Colonic mucosa (tissue), 4 donors: ENCODE measurements at regions not wholly inside any gene's neighbourhood (a gene's known extent, or its start where the extent isn't known, plus 50 kb on each side); places are given as distances from the start of the nearest gene placed in this dataset.

Source experiments
- DNase-seq: peaks from one replicate; pipeline ENCODE4 v3.0.0-alpha.2; 2020
- H3K27ac ChIP-seq: fragments of 200-600 bp; one replicate; pipeline ENCODE4 v1.8.0; 2021
- H3K27me3 ChIP-seq: fragments of 200-600 bp; one replicate; pipeline ENCODE4 v1.8.0; 2021
- H3K36me3 ChIP-seq: fragments of 200-600 bp; one replicate; pipeline ENCODE4 v1.8.0; 2021
- H3K4me1 ChIP-seq: fragments of 200-600 bp; one replicate; pipeline ENCODE4 v1.8.0; 2021; ENCODE audit warnings: mild to moderate bottlenecking
- H3K4me3 ChIP-seq: fragments of 200-600 bp; one replicate; pipeline ENCODE4 v1.8.0; 2021
- H3K9ac ChIP-seq, 2 donors: one replicate each; pipeline ENCODE4 v1.7.0; 2013; ENCODE audit warnings: control low read depth in 2 of 2, low read depth in 2 of 2, low read length in 2 of 2
- H3K9me3 ChIP-seq: fragments of 200-600 bp; one replicate; pipeline ENCODE4 v1.8.0; 2021
- intact Hi-C: fragments of 100-400 bp; cut with DNase I; formaldehyde crosslinking; loops from one replicate; pipeline ENCODE4 v1.14.1; 2022
- TF ChIP-seq, protein P1 (sequence below): fragments of 200-600 bp; IDR thresholded peaks from one replicate; pipeline ENCODE4 v1.8.0; 2022; ENCODE audit warnings: antibody characterized with exemption, mild to moderate bottlenecking
- donor health status: healthy.
- donor health status: DM: no; HTN: no; CAD: no.
- donor health status: DM: no; HTN: no; CAD: no.

GRCh38 chr16:86872833-86873232 lies 294.5 kb downstream of the FOXL1 start:
- Histone ChIP-seq H3K27ac (no peak overlapping the region), H3K9me3 (no peaks in the 10 kb centered on the region), H3K4me3 (no peak overlapping the region), H3K36me3 (no peaks in the 10 kb centered on the region), H3K27me3 (no peaks in the 10 kb centered on the region), H3K9ac (no peak overlapping the region), H3K4me1 (no peaks in the 10 kb centered on the region)
- intact Hi-C loops: loop anchor here (2.0 kb wide), 1 partner anchor 308 kb away; no protein-coding TSS in a partner anchor
- DNase-seq: no peak
- TF ChIP-seq, protein P1, sequence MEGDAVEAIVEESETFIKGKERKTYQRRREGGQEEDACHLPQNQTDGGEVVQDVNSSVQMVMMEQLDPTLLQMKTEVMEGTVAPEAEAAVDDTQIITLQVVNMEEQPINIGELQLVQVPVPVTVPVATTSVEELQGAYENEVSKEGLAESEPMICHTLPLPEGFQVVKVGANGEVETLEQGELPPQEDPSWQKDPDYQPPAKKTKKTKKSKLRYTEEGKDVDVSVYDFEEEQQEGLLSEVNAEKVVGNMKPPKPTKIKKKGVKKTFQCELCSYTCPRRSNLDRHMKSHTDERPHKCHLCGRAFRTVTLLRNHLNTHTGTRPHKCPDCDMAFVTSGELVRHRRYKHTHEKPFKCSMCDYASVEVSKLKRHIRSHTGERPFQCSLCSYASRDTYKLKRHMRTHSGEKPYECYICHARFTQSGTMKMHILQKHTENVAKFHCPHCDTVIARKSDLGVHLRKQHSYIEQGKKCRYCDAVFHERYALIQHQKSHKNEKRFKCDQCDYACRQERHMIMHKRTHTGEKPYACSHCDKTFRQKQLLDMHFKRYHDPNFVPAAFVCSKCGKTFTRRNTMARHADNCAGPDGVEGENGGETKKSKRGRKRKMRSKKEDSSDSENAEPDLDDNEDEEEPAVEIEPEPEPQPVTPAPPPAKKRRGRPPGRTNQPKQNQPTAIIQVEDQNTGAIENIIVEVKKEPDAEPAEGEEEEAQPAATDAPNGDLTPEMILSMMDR: no peak

GRCh38 chr16:86874141-86874540 lies 295.8 kb downstream of the FOXL1 start:
- no peaks in the 10 kb centered on the region for H3K9me3 ChIP-seq
- TF ChIP-seq, protein P1: peak; percentile 34
- DNase-seq: no peak
- H3K4me1 ChIP-seq: no peaks in the 10 kb centered on the region
- H3K36me3 ChIP-seq: no peaks in the 10 kb centered on the region
- H3K27ac ChIP-seq: no peak overlapping the region
- H3K4me3 ChIP-seq: no peak overlapping the region
- no peaks in the 10 kb centered on the region for H3K27me3 ChIP-seq
- intact Hi-C loops: no loop called here
- H3K9ac ChIP-seq: no peak overlapping the region

GRCh38 chr16:86876499-86876898 lies 298.1 kb downstream of the FOXL1 start:
- H3K4me1 ChIP-seq: no peaks in the 10 kb centered on the region
- H3K27ac ChIP-seq: no peak overlapping the region
- H3K9ac ChIP-seq: no peak overlapping the region
- H3K27me3 ChIP-seq: no peaks in the 10 kb centered on the region
- intact Hi-C loops: no loop called here
- no peak overlapping the region for H3K4me3 ChIP-seq
- TF ChIP-seq, protein P1: no peak
- no peak for DNase-seq
- H3K9me3 ChIP-seq: no peaks in the 10 kb centered on the region
- no peaks in the 10 kb centered on the region for H3K36me3 ChIP-seq

- H3K4me1 ChIP-seq: no peaks in the 10 kb centered on the region
- H3K27ac ChIP-seq: no peak overlapping the region
- no peak for DNase-seq
- H3K9me3 ChIP-seq: no peaks in the 10 kb centered on the region
- no peaks in the 10 kb centered on the region for H3K27me3 ChIP-seq
- intact Hi-C loops: no loop called here
- TF ChIP-seq, protein P1: no peak
- H3K36me3 ChIP-seq: no peaks in the 10 kb centered on the region
- no peak overlapping the region for H3K4me3 ChIP-seq
- no peak overlapping the region for H3K9ac ChIP-seq
Observed at GRCh38 chr16:86877108-86877507, 298.8 kb downstream of the FOXL1 start.

GRCh38 chr16:86877835-86878234 lies 299.5 kb downstream of the FOXL1 start:
- Histone ChIP-seq H3K4me1 (no peaks in the 10 kb centered on the region), H3K27ac (no peak overlapping the region), H3K27me3 (no peaks in the 10 kb centered on the region), H3K36me3 (no peaks in the 10 kb centered on the region), H3K9ac (no peak overlapping the region), H3K4me3 (no peak overlapping the region), H3K9me3 (no peaks in the 10 kb centered on the region)
- TF ChIP-seq, protein P1: no peak
- intact Hi-C loops: no loop called here
- DNase-seq: no peak
